CD4-positive, alpha-beta T cell treated with Interleukin-4 for 4 hours (primary cell): ENCODE measurements at regions not wholly inside any gene's neighbourhood (a gene's known extent, or its start where the extent isn't known, plus 50 kb on each side); places are given as distances from the start of the nearest gene placed in this dataset.

ENCODE experiments used
- DNase-seq: peaks from one replicate; pipeline ENCODE4 v3.0.0-alpha.2; 2020

GRCh38 chr7:21041252-21041651 is 254.6 kb upstream of the SP8 start:
- no peak for DNase-seq

GRCh38 chr7:21041666-21042065 is 255.0 kb upstream of the SP8 start:
- DNase-seq: no peak

GRCh38 chr7:21044384-21044783 is 257.7 kb upstream of the SP8 start:
- no peak for DNase-seq

GRCh38 chr7:21044913-21045568 is 258.4 kb upstream of the SP8 start:
- no peak for DNase-seq

GRCh38 chr7:21051865-21052264 is 265.2 kb upstream of the SP8 start:
- DNase-seq: no peak

- DNase-seq: no peak
Measured at GRCh38 chr7:21054427-21055112, 267.9 kb upstream of the SP8 start.

GRCh38 chr7:21059069-21059468 is 272.4 kb upstream of the SP8 start:
- DNase-seq: no peak

GRCh38 chr7:21063106-21063505 is 276.4 kb upstream of the SP8 start:
- no peak for DNase-seq

- no peak for DNase-seq
Measured at GRCh38 chr7:21064698-21065648, 278.3 kb upstream of the SP8 start.

- no peak for DNase-seq
Measured at GRCh38 chr7:21066221-21066620, 279.5 kb upstream of the SP8 start.

GRCh38 chr7:21067216-21067615 is 280.5 kb upstream of the SP8 start:
- DNase-seq: no peak

GRCh38 chr7:21070571-21071090 is 283.9 kb upstream of the SP8 start:
- no peak for DNase-seq

- no peak for DNase-seq
Measured at GRCh38 chr7:21071561-21072501, 285.1 kb upstream of the SP8 start.

- DNase-seq: no peak
Measured at GRCh38 chr7:21076054-21076453, 289.4 kb upstream of the SP8 start.

- DNase-seq: no peak
Measured at GRCh38 chr7:21076574-21076973, 289.9 kb upstream of the SP8 start.

GRCh38 chr7:21077602-21078001 is 290.9 kb upstream of the SP8 start:
- DNase-seq: no peak

- no peak for DNase-seq
Measured at GRCh38 chr7:21084286-21084685, 297.6 kb upstream of the SP8 start.

GRCh38 chr7:21086688-21087087 is 300.0 kb upstream of the SP8 start:
- no peak for DNase-seq

- no peak for DNase-seq
Measured at GRCh38 chr7:21089653-21090052, 303.0 kb upstream of the SP8 start.

GRCh38 chr7:21092766-21093702 is 306.3 kb upstream of the SP8 start:
- DNase-seq: no peak

GRCh38 chr7:21094589-21094988 is 307.9 kb upstream of the SP8 start:
- no peak for DNase-seq
